HG03064 (cell line): ENCODE measurements at regions not wholly inside any gene's neighbourhood (a gene's known extent, or its start where the extent isn't known, plus 50 kb on each side); places are given as distances from the start of the nearest gene placed in this dataset.
"Not testable (repeated sequence)": the region's sequence is repeated elsewhere in the genome, so short reads cannot be mapped to it uniquely, and the experiment has no call there.

Experiments used
- ATAC-seq: cut with Tn5 transposase; IDR thresholded peaks from one replicate; pipeline ENCODE4 v1.9.1; 2021; ENCODE audit warnings: low read depth; ENCODE audit not compliant: unreplicated experiment

DNA sequence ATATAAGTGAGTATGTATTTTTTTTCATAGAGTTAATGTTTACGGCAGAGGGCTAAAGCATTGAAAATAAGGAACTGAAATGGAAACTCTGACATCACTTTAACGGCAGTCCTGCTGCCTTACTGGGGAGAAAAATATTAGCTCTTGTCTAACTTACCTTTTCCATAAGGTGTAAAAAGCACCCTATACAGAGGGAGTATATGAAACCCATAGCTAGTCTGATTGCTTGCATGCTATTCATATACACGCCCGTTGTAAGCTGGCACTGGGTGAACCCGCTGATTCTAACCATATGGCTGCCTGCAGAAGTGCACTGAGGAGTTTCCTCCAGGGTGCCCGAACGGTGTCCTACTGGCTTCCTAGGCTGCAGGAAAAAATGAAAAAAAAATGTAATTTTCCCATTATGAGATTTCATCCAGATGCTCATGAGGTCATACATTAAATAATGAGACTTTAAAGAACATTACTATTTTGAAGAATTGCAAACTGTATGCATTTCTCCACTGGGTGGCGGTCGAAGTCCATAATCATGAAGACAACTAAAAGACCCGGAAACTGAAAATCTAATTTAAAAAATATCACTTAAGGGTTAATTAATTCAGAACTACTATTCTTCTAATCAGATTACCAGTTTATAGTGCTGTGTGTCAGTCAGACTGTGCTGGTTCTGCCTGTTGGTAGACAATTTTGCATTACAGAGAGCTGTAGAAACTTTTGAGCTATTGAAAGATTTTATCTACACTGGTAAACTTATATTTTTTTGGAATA, 144.7 kb downstream of the ALX1 start:
- ATAC-seq, result peak; percentile 95

DNA sequence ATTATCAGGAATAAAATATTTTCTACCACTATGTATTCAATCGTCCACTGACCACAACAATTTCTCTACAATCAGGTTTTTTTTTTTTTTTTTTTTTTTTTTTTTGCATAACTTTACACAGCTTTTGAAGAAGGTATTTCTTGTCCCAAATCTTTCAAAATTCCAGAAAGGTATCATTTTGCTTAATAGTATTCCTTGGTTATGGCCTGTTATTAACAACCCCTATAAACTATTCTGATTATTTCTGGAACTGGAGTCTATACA, 145.3 kb downstream of the ALX1 start:
- ATAC-seq, result no peak

DNA sequence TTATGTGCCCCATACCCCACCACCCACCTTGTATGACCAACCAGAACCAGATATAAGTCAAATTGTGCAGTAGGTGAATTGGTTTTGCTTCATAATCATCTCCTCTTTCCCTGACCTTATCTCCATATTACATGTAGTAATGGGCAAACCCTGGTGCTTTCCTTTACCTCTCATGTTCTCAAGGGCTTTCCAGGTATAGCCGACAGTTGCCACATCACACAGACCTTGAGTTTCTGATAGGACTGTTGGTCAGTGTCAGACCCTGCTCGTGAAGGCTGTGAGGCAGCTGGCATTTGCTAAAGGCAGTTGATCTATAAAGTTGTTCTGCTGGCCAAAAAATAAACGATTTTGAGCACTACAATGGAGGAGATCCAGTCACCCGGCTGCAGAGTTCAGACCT, 145.9 kb downstream of the ALX1 start:
- no peak for ATAC-seq

DNA sequence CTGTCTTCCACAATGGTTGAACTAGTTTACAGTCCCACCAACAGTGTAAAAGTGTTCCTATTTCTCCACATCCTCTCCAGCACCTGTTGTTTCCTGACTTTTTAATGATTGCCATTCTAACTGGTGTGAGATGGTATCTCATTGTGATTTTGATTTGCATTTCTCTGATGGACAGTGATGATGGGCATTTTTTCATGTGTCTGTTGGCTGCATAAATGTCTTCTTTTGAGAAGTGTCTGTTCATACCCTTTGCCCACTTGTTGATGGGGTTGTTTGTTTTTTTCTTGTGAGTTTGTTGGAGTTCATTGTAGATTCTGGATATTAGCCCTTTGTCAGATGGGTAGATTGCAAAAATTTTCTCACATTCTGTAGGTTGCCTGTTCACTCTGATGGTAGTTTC, 153.1 kb downstream of the ALX1 start:
- ATAC-seq, result not testable (repeated sequence)

DNA sequence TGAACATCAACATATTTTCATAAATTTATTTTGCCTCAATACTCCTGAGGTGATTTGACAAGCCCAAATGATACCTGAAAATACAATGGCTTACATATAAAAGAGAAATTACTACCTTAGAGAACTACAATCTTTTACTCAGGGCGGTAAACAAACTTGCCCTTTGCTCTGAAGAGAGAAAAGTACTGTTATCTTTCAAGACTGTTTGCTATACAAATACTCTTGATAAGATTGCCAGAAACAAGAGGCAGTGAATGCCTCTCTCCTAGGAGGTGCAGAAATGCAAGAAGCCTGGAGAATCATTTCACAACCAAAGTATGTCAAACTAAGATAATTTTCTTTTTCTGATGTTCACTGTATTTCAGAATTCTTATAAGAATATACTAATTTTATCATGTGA, 160.3 kb downstream of the ALX1 start:
- no peak for ATAC-seq

DNA sequence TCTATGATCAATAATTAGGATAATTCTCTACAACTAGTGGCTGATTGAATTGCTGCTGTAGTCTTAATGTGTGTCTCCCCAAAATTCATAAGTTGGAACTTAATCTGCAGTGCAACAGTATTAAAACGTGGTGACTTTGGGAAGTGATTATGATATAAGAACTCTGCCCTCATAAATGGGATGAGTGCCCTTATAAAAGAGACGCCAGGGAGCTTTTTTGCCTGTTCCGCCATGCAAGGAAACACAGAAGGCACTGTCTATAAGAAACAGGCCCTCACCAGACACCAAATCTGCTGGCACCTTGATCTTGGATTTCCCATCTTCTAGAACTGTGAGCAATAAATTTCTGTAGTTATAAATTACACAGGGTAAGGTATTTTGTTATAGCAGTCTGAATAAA, 161.0 kb downstream of the ALX1 start:
- no peak for ATAC-seq

DNA sequence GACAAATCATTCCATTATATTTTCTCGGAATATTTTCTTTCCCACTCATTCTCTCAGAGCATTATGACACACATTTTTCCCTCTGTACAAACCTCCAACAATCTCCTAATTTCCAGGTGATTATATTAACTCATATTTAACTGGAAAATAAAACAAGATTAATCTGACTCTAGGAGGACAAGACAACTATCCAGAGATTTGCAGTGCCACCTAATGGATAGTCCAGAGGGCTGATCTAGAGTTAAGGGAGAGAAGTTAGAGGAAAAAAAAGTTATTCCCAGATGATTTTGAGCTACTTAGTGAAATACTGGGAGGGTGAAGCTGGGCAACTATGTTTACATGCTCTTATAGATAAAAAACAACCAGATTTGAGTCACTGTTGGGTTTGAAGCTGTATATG, 161.7 kb downstream of the ALX1 start:
- ATAC-seq, result no peak

DNA sequence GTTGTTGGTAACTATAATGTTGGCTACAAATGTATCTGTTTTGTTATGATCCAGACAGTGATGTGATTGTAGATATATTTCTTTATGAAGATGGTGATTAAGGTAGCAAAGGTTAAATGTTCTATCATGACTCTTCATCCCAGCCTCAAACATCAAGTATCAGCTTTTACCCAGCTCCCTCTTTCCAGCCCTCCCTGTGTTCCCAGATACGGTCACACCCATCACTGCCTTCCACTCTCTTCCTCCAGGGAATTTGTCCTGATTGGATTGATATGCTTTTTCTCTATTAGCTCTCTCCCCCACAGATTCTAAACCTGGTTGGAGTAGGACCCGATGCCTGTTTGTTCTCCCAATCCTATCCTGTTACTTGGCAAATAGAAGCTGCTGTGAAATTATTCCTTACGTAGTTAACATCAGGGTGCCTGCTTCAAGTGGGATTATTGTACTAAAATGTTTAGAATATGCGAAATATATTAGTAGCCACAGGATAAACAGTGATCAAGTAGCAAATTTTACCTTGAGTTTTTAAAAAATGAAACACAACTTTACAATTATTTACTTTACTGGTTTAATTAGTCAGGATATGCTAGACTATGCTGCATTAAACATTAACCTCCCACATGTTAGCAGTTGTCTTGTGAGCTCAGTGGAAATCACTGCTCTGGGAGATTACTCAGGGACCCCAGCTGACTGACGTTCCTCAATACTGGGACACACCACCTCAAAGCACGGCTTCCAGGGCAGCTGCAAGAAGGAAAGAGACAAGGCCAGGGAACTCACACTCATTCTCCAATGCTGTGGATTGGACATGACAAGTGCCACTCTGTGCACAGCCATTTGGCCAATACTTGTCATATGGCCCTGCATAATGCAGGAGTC, 165.3 kb downstream of the ALX1 start:
- no peak for ATAC-seq

DNA sequence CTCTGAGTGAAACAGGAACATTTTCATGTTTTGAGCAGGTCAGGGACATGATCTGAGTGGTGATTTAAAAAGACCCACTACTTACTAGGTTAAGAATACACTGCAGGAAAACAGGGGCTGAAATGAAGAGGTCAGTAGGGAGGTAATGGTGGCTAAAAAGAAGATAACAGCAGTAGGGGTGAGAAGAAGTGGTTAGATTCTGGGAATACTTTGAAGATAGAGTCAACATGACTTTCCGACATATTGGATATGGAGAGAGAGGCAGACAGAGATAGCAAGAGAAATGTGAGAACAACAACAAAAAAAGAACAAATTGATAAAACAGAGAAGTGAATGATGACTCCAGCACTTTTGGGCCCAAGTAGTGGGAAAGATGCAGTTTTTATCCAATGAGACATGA, 168.0 kb downstream of the ALX1 start:
- no peak for ATAC-seq

DNA sequence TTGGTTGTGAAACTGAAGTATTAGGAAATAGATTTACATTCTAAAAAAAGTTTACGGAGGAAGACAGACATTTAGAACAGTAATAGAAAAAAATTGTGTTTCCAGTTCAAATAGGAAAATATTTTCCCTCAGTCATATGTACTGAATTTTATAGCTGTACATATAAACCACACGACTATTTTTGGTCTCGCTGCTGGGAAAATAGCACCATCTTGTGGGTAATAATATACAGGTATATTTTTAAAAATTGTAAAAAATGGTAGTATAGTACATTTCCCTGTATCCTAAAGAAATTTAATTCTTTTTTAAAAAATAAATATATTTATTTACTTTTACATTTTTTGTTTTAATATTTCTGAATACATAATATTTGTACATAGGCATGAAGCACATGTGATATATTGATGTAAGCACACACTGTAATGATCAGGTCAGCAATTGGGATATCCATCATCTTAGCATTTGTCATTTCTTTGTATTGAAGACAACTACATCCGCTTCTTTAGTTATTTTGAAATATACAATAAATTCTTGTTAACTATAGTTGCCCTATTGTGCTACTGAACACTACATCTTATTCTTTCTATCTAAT, 168.6 kb downstream of the ALX1 start:
- ATAC-seq, result no peak

DNA sequence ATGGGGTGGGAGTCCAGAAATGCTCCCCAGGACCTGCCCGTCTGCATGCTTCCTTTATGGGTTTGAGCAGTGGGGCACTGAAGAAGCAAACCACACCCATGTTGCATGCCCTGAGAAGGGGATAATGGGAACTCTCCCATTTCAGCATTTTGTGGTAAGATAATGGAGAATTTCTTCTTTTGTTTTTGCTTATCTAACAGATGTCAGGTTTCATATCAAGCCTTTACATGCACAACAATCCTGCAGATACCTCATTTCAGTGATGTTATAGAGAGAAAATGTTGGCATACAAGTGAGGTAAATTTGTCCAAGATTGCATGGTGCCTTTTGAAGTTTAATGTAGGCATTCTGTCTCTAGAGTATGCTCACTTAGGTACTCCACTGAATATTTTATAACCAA, 177.0 kb downstream of the ALX1 start:
- ATAC-seq, result no peak

DNA sequence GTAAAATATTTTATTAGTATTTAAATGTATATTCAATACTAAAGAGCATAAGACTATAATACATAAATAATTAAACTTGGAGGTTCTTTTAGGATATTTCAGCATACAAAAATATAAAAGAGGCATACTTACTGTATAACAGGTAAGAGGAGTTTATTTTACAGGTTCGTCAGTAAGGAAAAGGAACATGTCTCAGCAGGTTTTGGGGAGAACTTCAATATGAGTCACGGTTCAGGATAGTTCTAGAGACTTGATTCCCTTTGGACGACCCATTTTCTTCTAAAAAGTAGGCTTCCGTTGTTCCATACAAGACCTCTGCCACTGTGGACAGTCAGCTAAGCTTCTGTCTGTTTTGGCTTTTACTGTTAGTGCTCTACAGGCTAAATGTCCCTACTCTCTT, 181.1 kb downstream of the ALX1 start:
- ATAC-seq, result no peak

DNA sequence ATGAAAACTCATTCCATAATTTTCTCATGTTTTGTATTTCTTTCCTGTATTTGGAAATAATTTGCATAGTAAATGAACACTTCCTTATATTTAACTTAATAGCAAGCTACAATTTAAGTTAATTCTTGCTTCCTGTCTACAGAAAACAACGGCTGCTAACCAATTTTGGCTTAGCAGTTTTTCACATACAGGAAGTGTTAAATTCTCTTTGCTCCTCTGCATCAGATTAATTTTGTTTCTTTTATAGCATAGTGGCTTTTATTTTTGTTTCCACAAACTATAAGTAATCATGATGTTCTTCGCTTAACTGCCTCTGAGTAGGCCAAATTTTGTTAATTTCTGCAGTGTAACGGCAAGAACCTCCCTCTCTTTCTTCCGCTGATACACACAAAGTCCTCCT, 182.9 kb downstream of the ALX1 start:
- ATAC-seq, result no peak

DNA sequence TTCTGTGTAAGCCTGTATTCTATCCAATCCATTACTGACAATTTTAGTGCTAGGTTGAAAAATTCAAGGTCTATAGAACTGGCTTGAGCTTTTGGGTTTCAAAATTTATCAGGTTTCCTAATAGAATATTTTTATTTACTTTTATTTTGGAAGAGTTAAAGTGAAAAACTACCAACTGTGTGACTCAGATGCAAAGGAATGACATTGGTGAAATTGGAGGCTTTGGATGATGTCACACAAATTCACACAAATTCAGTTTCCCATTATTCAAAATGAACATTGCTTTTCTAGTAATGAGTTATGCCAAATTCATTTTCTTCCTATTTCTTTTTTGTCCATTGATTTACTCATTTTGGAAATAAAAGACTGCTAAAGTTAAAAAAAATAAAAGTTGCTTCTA, 186.9 kb downstream of the ALX1 start:
- no peak for ATAC-seq

DNA sequence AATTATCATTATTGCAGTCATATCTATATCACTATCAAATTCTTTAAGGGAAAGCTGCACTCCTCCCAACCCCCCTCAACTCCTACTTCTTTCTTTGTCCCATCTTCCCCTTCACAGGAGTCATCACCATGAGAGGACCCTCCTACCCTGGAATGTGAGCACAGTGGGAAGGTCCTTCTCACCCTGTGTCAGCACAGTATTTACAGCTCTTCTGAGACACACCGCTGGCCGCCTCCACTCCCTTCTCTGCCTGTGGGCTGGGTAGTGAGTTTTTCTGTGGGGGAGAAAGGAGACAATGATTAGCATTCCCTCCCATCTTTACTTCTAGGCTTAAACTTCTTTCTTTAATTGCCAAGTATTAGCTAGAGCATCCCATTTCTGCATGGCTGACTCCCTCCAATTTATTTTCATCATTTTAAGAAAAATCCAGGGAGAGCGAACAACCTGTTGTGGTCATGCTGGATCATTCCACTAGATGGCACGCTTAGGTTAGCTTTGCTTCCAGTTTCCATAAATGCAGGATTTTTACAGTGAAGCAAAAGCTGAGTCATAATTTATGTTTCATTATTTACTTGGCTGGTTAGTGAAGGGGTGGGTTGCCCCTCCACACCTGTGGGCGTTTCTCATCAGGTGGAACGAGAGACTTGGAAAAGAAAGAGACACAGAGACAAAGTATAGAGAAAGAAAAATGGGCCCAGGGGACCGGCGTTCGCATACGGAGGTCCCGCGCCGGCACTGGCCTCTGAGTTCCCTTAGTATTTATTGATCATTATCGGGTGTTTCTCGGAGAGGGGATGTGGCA, 188.5 kb downstream of the ALX1 start:
- ATAC-seq, result peak; percentile 93

DNA sequence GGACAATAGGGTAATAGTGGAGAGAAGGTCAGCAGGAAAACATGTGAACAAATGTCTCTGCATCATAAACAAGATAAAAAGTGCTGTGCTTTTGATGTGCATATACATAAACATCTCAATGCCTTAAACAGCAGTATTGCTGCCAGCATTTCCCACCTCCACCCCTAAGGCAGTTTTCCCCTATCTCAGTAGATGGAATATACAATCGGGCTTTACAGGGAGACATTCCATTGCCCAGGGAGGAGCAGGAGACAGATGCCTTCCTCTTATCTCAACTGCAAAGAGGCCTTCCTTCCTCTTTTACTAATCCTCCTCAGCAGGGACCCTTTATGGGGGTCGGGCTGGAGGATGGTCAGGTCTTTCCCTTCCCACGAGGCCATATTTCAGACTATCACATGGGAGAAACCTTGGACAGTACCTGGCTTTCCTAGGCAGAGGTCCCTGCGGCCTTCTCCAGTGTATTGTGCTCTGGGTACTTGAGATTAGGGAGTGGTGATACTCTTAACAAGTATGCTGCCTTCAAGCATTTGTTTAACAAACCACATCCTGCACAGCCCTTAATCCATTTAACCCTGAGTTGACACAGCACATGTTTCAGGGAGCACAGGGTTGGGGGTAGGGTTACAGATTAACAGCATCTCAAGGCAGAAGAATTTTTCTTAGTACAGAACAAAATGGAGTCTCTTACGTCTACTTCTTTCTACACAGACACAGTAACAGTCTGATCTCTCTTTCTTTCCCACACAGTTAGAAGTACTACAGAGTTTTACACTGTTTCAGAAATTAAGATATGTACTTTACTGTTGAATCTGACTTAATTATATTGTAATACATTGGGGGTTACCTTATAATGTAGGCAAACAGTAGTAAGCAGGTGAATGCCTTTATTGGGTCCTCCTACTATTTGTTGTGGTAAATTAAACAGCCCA, 189.4 kb downstream of the ALX1 start:
- ATAC-seq, result not testable (repeated sequence)

DNA sequence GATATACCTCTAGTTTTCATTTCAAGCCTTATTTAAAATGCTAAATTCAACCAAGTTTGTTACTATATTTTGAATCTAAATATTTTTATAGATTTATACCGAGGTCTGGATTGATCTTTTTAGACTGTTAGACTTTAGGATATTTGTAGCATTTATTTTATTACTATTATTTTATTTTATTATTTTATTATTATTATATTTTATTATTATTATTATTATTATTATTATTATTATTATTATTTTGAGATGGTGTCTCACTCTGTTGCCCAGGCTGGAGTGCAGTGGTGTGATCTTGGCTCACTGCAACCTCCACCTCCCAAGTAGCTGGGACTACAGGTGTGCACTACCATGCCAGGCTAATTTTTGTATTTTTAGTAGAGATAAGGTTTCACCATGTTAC, 195.3 kb downstream of the ALX1 start:
- ATAC-seq, result not testable (repeated sequence)

DNA sequence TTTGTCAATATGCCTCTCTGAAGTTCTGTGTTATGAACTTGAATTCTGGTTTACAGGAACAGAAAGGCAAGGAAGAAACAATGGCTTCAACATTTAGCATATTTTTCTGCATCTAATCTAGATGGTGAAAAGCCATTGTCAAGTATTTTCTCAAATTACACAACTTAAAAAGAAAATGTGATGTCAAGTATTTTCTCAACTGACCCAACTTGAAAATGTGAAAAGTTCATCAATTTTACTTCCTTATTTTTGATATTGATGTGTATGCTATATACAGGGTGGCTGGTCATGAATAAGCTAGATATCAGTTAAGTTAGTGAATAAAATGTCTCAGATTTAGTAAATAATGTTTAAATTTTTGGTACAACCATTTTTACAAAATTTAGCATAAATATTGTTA, 196.7 kb downstream of the ALX1 start:
- no peak for ATAC-seq

DNA sequence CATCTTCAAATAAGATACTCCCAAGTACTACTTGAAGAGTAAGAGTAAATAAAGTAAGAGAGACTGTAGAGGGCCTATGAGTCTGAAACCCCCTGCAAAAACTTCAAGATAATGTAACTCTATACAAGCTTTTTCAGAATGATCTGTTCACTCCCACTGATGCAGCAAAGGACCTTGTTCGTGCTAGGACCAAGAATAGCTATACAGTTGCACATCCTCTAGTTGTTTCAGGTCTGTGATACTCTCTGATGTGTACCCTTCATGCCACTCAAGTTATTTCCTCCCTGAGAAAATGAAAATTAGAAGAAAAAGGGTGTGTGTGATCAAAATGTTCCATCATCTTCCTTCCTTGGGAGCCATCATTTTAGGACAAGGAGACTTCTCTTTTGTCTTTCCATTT, 204.4 kb downstream of the ALX1 start:
- ATAC-seq, result no peak

DNA sequence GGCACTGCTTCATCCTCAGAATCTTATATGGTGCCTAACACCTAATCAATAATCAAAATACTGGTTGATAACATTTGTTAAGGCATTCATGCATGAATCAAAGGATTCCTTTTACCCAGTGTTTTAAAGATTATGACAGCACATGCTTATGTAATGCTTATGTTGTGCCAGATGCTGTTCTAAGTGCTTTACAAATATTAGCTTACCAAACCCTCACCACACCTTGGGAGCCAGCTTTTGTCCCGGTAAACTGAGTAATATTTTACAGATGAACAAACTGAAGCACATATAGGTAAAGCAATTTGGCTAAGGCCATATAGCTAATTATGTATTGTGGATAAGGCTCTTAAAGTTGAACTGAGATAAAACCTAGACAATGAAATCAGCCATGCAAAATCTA, 209.2 kb downstream of the ALX1 start:
- no peak for ATAC-seq
